Pulmonary artery endothelial cell (primary cell): ENCODE measurements at regions not wholly inside any gene's neighbourhood (a gene's known extent, or its start where the extent isn't known, plus 50 kb on each side); places are given as distances from the start of the nearest gene placed in this dataset.
"Not testable (repeated sequence)": the region's sequence is repeated elsewhere in the genome, so short reads cannot be mapped to it uniquely, and the experiment has no call there.

Experiments used
- DNase-seq: peaks from one replicate; pipeline ENCODE4 v3.0.0-alpha.2; 2011; ENCODE audit warnings: low read depth, low spot score

DNA sequence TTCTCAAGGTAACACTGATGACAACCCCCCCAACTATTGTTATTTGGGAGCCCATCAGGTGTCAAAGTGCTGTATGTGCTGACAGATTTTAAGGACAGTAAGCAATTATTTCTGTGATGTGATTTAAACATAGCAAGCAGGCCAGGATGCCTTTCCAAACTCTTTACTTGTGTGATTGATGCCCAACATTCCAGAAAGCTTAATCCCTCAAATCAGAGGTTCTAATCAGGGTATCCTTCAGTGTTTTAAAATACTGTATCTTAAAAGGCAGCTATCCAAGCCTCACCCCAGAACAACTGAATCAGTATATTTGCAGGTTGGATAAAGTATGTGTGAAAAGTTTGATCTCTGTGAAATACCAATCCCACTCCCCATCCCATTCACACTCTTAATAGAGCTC is 119.7 kb downstream of the GASK1B start:
- no peak for DNase-seq

DNA sequence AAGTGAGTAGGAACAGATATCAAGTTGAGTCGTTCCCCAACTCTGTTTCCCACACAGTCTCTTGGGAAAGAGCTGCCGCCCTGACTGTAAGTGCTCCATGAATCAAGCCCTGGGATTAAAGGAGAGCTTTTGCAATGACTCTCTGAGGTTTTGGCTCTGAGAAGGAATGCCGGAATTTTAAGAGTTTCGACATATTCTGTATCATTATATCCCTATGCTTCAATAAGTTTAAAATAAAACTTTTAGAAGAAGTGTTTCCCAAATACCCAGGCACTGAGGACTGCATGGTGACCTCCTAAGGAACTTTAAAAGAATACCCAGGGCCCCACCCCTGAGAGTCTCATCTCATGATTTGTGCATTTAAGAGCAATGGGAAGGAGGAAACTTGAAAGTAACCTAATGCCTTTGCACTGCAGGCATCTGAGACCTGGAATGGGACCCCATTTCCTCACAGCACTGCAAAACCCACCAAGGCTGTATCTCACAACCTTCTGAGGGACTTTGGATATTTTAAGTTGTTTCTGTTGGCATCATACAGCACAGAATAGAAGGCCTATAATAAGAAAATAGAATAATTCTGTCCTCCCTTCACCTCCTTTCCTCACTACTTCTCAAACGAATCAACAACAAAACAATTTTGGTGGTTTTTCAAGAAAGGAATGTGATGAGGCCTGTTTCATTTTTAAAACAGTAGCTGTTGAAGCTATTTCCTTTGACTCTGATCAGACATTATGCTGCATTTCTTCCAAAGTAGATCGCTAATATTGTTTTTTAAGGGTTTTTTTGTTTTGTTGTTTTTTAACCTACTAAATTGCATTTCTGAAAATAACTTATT is 121.2 kb downstream of the GASK1B start:
- no peak for DNase-seq

GRCh38 chr4:158050942-158051341 is 121.9 kb downstream of the GASK1B start:
- no peak for DNase-seq

DNA sequence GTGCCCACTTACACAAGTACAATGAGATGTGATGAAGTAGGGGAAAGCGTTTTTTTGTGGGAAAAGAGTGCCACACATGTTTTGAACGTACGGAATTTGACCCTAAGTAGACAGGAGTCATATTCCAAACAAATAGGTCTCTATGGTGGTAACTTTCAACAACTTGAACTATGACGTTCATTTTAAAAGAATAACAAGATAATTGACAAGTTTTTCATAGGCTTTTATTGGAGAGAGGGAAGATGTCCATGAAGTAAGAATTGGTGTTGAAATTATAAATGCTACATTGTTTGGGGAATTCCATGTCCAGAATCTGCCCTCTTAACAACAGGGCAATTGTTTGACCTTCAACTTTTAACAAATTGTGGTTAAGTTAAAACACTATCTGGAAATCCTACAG is 126.5 kb downstream of the GASK1B start:
- DNase-seq, result no peak

DNA sequence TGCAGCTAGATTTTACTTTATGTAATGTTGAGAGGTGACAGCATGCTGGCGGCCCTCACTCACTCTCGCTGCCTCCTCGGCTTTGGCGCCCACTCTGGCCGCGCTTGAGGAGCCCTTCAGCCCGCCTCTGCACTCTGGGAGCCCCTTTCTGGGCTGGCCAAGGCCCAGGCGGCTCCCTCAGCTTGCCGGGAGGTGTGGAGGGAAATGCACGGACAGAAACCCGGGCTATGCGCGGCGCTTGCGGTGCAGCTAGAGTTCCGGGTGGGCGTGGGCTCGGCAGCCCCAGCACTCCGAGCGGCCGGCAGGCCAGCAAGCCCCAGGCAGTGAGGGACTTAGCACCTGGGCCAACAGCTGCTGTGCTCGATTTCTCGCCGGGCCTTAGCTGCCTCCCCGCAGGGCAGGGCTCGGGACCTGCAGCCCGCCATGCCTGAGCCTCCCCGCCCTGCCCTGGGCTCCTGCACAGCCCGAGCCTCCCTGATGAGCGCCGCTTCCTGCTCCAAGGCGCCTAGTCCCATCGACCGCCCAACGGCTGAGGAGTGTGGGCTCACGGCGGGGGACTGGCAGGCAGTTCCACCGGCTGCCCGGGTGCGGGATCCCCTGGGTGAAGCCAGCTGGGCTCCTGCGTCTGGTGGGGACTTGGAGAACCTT is 128.7 kb downstream of the GASK1B start:
- no peak for DNase-seq

DNA sequence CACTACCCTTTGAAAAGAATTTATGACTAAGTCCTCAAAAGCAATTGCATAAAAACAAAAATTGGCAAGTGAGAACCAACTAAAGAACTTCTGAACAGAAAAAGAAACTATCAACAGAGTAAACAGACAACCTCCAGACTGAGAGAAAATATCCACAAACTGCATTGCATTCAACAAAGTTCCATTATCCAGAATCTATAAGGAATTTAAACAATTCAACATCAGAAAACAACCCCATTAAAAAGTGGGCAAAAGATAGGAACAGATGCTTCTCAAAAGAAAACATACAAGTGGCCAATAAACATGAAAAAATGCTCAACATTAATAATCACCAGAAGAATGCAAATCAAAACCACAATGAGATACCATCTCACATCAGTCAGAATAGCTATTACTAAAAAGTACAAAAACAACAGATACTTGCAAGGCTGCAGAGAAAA is 130.2 kb downstream of the GASK1B start:
- DNase-seq, result no peak

DNA sequence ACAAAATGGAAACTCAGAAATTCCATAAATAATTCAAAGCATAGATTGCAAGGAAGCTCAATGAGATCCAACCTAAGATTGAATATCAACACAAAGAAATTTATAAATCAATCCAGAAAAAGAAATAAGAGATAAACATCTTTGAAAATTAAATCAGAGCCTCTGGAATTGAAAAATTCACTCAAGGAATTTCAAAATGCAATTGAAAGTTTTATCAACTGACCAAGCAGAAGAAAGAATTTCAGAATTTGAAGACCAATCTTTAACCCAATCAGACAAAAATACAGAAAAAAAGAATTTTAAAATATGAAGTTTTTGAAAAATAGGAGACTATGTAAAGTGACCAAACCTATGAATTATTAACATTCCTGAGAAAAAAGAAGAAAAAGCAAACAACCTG is 134.1 kb downstream of the GASK1B start:
- DNase-seq, result no peak

DNA sequence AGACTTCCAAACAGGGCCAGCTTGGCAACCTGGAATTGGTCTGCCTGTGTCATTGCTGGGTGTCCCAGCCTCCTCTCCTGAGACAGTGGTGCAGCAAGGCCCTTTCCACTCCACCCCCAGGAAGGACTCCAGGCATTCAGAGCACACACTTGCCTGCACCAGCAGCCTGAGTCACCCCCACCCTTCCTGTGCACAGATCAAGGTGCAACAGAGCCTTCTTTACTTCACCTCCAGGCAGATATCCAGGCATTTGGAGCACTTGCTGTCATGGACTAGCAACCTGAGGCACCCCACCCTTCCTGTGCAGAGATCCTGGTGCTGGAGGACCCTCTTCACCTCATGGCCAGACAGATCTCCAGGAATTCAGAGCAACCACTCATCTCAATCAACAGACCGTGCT is 135.8 kb downstream of the GASK1B start:
- no peak for DNase-seq

DNA sequence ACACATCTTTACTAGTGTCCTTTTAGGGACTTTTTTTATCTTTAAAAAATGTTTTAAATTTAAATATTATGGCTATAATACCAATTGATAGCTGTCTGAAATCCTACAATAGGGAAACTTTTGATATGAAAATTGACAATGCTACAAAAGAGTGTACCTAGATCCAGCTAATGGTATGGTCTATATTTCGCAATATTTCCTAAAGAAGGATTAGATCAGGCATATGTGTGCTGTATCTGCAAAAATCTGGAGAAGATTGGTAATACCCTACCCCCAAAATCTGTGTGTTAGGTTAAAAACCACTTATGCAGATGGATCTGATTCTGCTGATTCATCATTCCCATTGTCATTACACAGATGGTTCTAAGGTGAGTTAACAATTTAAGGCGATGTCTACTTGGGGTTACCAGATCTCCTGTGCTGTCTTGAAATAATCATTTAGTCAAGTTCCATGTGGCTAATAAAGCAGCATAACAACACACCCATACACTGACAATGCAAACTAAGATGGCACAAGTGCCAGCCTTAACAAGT is 137.1 kb downstream of the GASK1B start:
- DNase-seq, result no peak

DNA sequence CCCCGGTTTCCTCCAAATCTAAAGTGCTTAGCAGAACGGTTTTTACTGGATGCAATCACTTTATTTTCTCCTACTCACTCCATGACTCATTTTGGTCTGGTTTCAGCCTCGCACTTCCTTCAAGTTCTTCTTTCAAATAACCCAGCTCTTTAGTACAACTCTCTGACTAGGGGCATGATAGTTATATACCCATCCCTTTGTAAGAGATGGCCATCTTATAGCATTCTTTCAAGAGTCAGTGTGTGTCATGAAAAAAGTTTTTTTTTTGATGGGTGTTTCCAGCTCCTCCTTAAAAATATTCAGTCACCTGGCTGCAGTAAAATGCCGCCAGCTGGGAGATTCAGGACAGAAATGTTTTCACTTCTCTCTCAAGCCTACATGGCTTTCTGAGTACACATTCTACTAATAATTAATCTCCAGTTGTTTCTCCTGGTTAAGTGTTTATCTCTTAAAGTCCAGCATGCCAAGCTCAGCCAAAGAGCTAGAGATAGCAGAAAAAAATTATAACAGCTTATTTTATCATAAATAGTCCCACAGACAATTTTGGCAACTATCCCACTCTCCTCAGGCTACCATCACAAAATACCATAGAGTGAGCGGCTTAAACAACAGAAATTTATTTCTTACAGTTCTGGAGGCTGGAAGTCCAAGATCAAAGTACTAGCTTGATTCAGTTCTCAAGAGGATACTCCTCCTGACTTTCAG is 139.3 kb downstream of the GASK1B start:
- DNase-seq, result peak; percentile 75

DNA sequence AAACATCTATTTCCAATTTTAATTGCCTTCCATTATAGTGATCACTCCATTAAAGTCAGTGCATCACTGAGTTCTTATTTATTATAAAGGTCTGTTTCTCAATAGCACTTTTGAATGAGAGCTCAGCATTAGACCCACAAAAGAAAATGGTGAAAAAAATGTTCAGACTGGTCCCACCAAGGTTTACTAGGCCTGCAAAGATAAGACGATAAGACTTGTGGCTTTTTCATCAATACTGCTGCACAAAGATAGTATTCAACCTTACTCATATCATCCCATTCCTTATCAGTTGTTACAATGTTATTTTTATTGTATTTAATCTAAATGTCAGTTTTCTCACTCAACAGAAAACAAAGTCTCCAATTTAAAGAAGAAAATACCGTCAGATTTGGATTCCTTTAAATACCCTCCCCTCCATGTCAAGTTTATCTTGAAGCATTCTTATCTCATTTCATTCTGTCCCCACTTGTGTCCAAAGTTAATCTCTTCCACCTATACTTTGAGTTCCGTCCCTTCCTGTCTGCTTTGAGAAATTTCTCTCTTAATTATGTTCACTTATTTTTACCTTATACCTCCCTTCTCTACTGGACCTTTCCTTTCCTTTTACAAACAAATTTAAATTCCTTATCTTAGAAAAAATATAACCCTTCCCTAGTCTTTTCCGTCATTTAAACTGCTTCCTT is 140.0 kb downstream of the GASK1B start:
- no peak for DNase-seq

DNA sequence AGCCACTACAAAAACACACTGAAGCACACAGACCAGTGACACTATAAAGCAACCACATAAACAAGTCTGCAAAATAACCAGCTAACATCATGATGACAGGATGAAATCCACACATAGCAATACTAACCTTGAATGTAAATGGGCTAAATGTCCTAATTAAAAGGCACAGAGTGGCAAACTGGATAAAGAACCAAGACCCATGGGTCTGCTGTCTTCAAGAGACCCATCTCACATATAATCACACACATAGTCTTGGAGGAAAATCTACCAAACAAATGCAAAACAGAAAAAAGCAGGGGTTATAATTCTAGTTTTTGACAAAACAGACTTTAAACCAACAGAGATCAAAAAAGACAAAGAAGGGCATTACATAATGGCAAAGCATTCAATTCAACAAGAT is 144.4 kb downstream of the GASK1B start:
- DNase-seq, result not testable (repeated sequence)

DNA sequence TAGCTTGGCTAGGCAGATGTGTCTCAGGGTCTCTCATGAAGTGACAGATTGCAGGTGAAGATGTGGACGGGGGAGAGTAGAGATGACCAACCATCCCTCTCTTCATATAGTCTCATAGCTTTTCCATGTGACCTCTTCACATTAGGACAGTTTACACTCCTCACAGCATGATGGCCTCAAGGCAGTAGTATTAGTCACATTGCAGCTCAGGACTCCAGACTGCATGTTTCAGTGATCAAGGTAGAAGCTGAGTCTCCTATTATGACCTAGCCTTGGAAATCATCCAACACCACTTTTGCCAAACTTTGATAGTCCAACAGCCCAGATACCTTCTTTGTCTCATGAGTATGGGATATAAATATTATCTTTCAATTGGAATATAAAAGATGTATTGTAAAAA is 147.7 kb downstream of the GASK1B start:
- no peak for DNase-seq

DNA sequence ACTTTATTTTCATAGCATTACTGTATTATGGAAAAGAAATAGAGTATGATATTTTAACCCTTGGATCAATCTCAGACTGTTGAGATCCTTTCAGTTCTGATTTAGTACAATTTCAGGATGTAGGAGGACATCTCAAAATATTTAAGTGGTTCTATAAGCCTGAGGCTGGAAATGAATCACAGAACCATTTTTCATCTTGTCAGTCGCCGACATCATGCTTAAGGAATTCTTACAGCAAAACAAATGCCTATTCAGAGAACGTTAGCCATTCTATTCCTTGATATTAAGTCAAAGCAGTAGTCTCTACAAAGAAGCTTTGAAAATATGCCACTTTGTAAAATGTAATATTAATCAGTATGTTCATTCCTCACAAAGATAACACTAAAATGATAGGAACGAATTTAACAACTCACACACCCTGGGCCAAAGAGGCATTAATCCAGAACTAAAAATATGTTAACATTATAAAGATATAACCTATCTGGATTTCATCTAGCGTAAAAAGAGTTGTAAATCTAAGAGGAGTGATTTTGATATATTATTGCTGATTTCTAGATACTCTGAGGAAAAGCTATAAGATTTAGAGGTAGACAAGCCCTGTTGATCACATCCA is 152.0 kb downstream of the GASK1B start:
- DNase-seq, result peak; percentile 88

DNA sequence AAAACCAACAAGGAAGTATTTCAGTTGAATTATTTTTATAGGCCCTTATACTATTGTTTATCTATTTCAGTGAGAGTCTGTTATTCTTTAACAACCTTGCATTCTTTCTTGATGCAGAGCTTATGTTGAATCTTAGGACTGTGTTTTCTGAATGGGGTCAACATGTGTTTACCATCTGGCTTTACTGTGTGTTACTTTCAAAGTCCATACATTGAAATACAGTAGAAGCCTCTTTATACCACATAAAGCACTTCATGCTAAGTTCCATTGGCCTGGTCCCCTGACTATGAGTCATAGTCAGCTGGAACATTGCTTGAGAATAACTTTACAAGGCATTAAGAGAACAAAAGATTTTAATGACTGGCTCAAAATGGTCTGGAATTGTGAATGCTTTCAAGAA is 152.6 kb downstream of the GASK1B start:
- peak; percentile 87 for DNase-seq

DNA sequence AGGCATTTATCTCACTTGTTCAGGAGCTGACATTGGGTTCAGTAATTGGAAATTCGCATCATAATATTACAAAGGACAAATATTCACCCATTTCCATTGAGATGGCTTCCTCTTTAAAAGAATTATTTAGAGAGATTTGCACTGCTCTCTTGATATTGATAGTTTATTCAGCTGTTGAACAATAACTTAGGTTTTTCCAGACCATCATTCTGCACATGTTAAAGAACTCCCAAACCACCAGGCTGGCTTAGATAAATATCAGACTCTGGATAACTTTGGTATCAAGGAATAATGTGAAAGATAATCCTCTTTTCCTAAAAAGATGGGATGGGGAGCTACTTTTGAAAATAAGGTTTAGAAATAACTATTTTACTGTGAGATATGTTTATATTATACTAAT is 154.0 kb downstream of the GASK1B start:
- DNase-seq, result no peak

GRCh38 chr4:158018221-158018830 is 154.5 kb downstream of the GASK1B start:
- no peak for DNase-seq

- DNase-seq, result no peak
These were observed 156.3 kb downstream of the GASK1B start for GRCh38 chr4:158016511-158016910.

DNA sequence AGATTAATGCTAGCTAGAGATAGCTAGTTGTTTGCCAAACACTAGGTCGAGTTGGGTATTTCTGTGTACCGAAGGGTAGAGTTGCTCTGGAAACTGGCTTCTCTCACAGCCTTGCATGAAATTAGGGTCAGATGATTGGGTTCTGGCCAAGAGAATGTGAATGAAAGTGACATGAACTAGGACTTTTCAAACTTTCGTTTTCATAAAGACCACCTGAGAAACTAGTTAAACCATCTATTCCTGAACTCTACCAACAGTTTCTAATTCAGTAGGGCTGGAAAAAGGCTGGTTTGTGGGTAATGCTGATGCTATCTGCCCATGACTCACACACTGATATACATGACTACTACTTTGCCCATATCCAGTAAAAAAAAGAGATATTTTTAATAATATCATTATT is 157.6 kb downstream of the GASK1B start:
- no peak for DNase-seq

DNA sequence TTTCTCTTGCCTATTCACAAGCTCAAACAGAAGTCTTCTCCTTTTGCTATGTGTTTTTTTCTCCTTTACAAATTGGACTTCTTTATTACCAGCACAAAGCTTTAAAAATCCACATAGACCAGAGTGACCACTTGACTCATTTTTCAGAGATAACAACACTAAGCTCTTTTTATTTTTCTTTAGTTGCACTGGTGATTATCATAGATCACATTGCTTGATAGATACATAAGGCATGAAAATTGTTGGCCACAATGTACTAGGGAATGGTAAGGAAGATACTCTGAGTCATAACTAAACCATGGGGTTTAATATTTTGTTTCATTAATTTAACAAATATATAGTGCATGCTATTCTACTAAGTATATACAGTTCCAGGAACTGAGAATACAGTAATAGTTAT is 159.0 kb downstream of the GASK1B start:
- no peak for DNase-seq

GRCh38 chr4:158010361-158010760 is 162.5 kb downstream of the GASK1B start:
- no peak for DNase-seq
